Right lobe of liver (tissue), 4 donors: ENCODE measurements at regions not wholly inside any gene's neighbourhood (a gene's known extent, or its start where the extent isn't known, plus 50 kb on each side); places are given as distances from the start of the nearest gene placed in this dataset.

Source experiments
- POLR2A ChIP-seq: fragments of 450-650 bp; IDR thresholded peaks from one replicate; pipeline ENCODE4 v1.6.1; 2017; ENCODE audit warnings: antibody characterized with exemption, mild to moderate bottlenecking
- TF ChIP-seq, protein P1 (sequence below), 4 donors: fragments of 200-600 bp in 3 of 4; fragments of 450-650 bp in 1 of 4; IDR thresholded peaks; one replicate each; pipeline versions ENCODE4 v1.5.1 to v1.8.0; 2016 to 2022; ENCODE audit warnings: antibody characterized with exemption in 4 of 4, mild to moderate bottlenecking in 2 of 4
- donor health status: DM: no; HTN: no; CAD: no.
- donor health status: DM: no; HTN: no; CAD: no.
- donor health status: DM: no; HTN: yes; CAD: no.

DNA sequence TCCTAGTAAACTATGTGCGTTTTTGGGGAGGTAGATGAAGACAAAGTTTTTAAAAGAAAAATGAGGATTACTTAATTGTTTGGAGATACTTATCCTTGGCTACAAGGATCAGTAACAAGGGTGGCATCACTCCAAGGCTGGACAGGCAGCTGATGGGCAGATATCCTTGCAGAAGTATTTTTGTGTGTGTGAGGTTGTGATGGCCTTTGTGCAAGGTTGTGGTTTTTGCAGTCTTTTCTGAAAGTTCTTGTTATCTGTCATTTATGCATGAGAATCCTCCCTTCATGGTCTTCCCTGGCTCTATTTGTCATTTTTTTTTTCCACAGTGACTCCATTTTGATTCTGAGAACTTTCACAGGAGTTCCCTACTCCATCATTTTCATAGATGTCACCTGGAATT is 96.0 kb upstream of the C1GALT1C1 start:
- TF ChIP-seq, protein P1, sequence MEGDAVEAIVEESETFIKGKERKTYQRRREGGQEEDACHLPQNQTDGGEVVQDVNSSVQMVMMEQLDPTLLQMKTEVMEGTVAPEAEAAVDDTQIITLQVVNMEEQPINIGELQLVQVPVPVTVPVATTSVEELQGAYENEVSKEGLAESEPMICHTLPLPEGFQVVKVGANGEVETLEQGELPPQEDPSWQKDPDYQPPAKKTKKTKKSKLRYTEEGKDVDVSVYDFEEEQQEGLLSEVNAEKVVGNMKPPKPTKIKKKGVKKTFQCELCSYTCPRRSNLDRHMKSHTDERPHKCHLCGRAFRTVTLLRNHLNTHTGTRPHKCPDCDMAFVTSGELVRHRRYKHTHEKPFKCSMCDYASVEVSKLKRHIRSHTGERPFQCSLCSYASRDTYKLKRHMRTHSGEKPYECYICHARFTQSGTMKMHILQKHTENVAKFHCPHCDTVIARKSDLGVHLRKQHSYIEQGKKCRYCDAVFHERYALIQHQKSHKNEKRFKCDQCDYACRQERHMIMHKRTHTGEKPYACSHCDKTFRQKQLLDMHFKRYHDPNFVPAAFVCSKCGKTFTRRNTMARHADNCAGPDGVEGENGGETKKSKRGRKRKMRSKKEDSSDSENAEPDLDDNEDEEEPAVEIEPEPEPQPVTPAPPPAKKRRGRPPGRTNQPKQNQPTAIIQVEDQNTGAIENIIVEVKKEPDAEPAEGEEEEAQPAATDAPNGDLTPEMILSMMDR (IDR thresholded peaks at IDR 0.05) = no peak
- no peak for TF ChIP-seq POLR2A
